ENCODE measurements at regions not wholly inside any gene's neighbourhood (a gene's known extent, or its start where the extent isn't known, plus 50 kb on each side); places are given as distances from the start of the nearest gene placed in this dataset.
A peak's percentile ranks its signal among the peaks of the same experiment; 100 is the strongest.

DNA sequence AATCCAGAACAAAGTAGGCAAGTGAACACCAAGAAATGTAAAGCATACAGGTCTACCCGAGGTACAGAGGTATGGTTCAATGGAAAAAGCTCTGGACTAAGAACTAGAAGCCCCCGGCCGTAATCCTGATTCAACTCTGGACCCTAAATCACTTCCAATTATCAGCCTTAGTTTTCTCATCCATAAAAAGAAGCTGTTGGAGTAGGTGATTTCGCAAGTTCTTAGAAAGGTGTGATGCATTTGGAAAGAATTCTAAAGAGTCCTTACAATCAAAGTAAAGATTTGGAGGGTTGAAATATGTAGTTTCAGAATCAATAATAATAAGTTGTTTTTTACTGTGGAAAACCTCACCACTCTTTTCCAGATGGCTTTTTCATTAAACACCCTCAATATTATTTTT lies 622.1 kb upstream of the ID2 start:
- no peak for DNase-seq

DNA sequence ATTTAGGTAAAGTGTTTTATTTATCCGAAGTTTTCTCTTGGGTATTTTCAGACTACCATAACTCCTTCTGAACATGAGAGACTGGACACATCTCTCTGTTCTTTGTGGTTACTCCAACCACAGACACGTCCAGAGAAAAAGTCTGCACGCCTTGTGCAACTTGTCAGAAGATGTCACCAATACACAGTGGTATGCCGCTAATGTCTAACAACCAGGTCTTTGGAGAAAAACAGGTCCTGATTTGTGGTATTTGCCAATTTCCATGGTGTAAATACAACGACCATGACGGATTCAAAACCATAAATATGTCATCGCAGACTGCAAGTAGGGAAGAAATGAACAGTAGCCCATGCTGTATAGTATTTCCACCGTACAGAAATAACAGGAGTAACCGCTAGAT lies 620.6 kb upstream of the ID2 start:
- DNase-seq = peak in 2 of 4 experiments; percentile 15 to 16

DNA sequence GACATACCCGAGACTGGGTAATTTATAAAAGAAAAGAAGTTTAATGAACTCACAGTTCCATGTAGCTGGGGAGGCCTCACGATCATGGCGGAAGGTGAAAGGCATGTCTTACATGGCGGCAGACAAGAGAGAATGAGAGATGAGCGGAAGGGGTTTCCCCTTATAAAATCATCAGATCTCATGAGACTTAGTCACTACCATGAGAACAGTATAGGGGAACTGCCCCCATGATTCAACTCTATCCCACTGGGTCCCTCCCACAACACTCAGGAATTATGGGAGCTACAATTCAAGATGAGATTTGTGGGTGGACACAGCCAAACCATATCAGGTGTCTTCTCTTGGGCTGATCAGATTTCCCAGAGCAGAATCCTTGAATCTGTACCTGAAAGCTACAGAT lies 617.3 kb upstream of the ID2 start:
- DNase-seq = no peak

DNA sequence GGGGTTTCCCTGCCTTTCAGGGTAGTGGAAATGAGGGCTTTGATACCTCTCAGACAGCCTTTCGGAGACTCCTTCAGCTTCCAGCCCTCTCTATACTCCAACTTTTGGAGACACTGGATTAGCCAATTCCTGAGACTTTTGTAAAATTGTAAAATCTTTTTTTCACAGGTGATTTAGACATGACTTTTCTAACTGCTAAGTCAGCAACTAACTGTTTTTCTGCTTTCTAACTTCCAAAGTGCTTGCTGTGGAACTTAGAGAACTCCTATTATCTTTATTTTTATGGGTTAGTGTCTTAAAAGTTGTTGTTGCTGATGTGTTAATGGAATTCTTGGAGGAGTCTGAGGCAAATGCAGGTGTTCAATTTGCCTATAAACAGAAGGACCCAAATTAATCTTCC lies 616.7 kb upstream of the ID2 start:
- no peak for DNase-seq

DNA sequence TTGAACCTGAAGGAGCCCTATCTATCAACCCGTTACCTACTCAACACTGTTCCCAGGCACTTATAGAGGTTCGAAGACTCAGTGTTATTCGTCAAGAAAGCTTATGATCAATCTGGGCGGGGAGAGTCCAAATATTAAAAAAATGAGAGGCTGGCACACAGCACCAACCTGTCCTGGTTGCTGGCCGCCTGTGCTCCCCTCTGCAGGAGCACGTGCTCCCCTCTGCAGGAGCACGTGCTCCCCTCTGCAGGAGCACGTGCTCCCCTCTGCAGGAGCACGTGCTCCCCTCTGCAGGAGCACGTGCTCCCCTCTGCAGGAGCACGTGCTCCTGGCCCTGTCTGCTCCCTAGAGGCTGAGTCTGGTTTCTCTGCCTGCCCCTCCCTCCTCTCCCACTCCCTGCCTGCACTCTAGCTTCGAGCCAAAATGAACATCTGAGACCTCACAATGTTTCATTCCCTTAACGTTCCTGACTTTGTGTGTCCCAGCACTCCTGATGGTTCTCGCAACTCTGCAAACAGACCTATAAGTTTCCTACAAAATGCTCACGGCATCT lies 614.0 kb upstream of the ID2 start:
- no peak for DNase-seq

DNA sequence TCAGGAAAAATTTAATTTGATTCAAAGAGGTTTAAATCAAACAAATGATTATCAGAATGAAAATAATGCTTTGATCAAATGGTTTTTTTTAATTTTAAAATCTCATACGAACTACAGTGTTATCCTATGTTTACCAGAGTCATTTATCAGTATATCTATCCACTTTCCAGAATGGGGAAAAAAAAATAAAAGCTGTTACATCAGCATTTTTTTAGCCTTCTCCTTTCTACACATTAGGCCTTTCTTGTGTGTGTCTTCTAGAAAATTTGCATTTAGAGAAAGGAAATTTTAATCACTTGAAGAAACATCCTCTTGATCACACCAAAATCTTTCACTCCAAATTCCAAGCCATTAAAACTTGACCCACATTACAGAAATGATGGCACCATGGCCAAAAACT lies 608.9 kb upstream of the ID2 start:
- DNase-seq = no peak

DNA sequence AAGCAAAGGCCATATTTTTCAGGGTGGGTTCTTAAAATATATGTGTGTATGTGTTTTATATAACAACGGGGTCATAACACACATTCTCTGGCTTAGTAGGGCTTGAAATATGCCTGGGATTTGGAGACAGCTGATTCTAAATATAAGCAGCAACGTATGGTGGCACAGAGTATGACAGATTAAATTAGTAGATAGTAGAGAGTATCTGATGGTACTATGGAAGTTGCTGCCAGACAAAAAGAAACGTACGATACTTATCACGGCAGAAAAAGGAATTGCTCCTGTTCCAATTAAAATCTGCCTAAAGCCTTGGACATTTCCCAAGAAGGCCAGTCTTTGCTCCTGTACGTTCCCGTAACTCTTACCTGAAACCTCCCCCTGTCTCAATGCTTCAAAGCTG lies 607.9 kb upstream of the ID2 start:
- DNase-seq = no peak

DNA sequence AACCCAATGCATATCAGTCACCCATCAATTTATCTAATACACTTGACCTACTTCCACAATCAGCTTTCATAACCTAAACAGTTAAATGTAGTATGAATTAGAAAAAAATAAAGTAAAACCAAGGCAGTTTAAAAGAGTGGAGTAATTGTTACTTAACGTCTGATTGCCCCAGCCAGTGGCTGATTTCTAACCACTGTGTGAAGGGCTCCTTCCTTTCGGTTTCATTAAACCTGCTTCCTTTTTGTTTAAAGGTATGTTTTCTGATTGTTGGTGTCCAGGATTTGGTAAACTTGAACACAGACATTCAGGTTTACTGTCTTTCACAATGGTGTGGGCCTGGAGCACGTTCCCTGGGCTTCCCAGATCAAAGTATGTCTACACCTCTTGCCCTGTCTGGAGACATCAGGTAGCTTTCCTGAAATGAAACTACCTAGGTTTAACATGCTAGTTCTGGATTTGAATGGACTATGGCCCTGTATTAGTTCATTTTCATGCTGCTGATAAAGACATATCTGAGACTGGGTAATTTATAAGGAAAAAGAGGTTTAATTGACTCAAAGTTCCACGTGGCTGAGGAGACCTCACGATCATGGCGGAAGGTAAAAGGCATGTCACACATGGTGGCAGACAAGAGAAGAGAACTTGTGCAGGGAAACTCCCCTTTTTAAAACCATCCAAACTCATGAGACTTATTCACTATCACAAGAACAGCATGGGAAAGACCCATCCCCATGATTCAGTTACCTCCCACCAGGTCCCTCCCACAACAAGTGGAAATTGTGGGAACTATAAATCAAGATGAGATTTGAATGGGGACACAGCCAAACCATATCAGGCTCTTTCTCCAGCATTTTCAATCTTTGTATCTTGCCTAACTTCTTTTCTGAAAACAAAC lies 605.2 kb upstream of the ID2 start:
- peak in 2 of 4 experiments; percentile 14 to 18 for DNase-seq

DNA sequence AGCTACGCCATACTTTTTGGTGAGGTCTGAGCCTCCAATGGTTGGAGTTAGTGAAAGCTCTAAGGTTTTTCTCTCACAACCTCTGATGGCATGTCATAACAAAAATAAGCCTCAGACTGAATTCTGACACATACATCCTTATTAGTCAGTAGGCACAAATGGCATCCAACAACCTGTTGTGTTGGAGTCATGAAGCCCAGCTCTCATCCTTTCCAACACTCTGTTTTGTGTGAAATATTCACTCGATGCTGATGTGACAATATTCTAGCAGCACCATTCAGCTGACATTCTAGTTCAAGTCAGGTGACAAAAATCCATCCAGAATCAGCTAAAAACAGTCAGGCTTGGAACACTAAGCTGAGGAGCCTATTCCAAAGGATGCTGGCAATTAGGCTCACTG lies 603.2 kb upstream of the ID2 start:
- DNase-seq = no peak

DNA sequence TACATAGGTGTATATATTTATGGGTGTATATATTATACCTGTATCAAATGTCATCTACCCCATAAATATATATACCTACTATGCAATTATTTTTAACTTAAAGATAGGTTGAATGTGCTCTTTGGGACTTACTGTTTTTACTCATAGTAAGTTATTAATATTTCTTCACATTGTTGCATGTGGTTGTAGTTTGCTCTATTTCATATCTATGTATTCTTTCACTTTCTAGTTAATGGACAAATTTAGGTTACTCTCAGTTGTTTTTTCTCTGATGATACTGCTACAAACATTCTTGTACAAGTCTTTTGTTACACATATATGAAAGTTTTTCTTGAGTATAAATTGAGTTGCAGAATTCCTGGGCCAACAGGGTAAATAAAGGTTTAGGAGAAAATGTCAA lies 601.8 kb upstream of the ID2 start:
- DNase-seq = no peak

DNA sequence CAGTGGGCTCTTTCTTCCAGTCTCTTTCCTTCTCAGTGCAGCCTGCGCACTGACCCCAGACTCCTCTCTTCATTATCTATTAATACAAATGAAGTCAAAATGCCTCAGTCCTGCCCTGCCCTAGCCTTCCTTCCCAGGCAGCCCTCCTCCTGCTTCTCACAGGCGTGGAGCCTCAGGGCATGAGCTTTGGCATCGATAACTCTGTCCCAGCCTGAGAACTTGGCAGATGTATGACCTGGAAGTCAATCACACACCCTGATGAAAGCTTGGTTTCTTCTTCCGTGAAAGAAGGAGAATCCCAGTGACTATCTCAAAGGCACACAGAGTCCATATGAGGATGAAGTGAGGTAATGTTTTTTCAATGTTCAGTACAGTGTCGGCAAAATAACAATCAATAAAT lies 600.7 kb upstream of the ID2 start:
- no peak for DNase-seq

DNA sequence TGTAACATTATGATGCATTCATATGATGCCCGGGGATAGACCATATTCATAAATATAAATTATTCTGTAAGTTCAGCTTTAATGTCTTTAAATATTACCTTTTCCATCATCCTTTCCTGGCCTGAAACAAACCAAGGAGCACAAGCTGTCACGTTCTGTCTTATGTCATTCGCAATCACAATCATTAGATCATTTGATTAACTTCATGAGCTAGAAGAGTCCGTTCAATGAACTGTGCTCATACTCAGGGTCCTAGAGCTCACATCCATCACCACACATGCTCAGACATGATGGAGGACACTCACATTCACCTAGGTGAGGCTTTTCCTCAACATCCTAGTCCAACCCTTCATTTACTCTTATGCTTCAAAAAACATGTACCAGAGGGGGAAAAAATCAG lies 599.0 kb upstream of the ID2 start:
- no peak for DNase-seq

DNA sequence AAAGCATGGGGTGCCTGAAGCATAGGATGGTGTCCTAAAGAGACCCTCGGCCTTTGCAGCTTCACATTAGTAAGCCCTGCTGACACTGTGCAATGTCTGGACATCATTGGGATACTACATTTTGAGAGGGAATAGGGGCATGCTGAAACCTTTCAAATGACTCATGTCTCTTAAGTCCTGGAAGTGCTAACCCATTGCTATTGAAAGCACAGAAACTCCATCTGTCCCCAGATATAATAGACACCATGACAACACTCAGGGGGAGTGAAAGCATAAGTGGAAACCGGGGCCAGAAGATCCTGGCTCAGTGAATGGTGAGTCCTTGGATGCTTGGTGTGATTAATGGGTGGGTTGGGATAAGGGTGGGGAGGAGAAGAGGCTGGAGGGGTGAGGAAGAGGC lies 595.5 kb upstream of the ID2 start:
- DNase-seq = no peak

DNA sequence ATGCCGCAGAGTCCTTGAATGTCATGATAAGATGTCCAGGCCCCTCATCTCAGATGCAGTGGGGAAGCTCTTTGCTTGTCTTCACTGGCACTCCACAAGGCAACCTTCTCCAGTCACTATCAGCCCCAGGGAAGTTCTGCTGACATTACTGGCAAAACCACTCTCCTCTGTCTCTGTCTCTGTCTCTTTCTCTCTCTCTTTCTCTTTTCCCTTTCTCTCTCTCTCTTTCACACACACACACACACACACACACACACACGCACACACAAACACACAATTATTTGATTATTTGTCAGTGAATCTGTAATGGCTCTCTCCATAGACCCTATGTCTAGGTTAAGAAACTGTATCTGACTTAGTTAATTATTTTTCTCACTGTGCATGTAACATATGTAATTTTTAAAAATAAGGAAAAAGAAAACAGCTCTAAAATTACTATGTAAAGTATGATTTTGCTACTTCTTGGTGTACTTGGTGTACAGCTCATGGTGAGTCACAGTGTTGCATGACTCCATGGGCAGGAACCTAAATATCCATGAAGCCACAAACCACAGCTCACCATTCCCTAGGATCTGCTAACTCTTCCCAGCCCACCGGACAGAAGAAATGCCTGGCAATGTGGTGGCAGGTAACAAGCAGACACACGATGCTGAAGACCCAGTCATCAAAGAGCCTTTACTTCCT lies 594.9 kb upstream of the ID2 start:
- DNase-seq = peak; percentile 6 to 50 (median 38)

DNA sequence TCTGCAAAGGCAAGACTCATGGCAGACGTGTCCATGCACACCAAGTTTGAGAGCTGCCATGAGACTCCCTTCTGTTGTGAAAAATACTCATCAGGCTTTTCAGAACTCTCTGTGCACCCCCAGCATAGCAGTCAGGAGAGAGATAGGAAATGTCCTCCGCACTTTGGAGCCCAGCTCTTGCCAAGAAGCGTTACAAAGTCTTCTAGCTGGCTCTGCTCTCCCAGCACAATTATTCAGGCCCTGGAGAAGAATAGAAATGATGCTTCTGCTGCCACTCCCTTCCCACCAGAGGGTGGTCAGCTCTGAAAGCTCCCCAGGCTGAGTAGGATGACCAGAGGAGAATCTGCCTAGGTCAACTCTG lies 594.4 kb upstream of the ID2 start:
- no peak for DNase-seq

DNA sequence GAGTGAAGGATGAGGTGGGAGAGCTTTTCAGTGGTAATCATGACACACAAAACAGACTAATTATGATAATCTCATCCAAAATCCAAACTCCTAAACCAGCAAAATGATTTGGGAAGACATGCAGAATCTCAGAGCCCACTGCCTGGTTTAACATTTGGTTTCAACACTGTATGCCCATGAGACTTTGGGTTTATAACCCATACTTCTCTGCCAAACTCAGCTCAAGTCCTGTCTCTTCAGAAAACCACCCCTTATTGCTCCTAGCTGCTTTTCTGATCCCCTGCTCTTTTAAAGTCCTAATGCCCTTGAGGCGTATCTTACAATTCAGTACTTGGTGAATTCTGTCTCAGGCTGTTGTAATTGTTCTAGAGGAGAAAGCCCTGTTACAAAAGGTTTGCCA lies 593.0 kb upstream of the ID2 start:
- no peak for DNase-seq

DNA sequence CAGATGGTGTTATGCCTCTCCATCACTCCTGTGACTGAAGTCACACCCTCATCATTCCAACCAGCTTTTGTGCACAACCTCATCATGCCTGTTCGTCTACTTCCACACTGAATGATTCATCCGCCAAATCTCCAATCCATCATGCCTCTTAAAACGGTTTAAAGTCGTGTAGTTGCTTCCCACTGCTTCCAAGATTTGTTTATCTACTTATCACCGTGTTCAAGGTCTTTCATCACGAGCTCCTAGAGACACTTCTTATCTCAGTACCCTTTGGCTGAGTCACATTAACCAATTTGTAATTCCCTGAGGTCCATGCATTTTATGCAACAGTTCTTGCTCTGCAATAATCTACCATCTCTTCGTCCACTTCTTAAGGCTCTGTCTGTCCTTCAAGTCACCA lies 592.3 kb upstream of the ID2 start:
- no peak for DNase-seq

DNA sequence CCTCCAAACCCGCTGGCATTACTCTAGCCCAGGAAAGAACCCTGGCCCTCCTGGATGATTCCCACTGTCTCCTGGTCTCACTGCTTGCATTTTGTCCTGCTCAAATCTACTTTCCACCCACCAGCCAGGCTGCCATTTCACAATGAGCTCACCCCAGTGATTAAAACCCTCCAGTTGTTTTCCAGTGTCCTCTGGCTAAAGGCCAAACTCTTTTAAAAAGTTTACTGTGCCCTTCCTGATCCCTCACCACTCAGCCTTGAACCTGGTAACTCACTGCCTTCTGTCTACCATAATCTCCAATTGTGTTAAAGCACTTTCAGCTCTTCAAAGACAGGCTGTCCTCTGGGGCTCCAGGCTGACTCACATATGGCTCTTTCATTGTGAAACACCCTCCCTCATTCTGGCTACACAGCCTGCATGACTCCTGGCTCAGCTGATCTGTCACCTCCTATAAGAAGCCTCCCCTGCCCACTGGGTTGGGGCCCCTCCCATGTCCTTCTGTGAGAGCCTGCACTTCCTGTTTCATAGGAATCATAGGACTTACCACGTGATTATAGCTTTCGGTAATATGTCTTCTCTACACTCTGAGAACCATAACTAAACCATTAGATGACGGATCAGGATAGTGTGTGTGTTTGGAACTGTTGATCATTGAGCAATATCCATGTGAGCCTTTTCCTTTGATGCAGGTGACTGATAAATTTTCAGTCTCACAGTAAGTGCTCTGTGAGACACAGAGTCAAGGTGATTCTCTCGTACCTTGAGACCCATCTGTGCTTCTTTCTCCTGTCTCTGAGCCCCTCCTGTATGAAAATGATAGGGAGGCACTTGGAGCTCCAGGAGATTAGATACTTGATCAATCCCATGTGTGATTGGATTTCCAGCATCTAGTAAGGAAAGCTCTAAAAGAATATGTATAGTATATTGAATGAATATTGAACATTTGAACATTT lies 590.8 kb upstream of the ID2 start:
- peak; percentile 92 to 98 (median 94) for DNase-seq

DNA sequence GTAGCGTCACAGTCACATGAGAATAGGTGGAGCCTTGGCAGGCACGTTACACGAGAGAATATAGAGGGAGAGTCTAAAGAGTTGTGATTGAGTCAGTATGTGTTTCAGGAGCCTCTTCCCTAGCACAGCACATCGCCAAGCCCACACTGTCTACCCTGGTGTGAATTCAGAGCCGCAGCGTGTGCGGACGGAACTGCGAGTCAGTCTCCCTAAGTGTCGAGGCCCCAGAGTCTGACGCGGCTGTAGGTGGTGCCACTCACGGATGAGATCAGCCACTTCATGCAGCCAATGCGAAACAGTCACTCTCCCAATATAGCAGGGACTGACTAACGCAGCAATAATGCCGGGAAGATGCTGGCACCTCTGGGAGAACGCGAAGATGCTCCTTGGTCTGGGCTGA lies 587.3 kb upstream of the ID2 start:
- no peak for DNase-seq

DNA sequence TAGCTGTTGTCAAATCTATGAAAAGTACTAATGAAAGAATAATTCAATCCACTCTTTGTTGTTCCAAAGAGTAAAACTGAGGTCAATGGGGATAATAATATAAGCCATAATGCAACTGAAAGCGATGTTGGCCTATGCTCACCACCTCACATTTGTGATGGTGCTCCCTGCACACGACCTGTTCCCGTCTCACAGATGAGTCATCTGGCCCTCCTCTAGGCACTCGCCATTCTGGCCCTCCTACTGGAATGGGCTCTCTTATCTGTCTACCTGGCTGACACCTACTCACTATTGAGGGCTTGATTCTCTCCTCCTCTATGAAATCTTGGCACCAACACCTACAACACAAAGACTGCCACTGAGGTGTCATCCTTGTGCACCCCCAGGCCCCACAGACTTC lies 585.9 kb upstream of the ID2 start:
- DNase-seq = no peak

DNA sequence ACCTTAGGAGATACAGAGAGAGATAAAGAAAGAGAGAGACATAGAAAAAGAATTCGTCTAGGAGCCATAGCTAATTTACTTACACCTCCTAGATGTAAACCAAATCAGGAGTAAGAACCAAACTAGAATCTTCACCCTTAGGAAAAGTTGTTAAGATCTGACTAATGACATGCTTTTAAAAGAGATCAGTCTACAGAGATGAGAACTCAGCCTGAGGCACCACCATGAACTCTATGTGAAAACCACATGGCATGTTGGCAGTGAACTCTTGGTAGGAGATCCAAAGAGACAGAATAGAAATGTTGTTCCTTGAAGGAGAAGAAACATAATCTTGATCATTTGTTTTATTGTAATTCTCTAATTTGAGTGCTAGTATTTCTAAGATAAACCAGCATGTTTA lies 585.4 kb upstream of the ID2 start:
- DNase-seq = no peak

DNA sequence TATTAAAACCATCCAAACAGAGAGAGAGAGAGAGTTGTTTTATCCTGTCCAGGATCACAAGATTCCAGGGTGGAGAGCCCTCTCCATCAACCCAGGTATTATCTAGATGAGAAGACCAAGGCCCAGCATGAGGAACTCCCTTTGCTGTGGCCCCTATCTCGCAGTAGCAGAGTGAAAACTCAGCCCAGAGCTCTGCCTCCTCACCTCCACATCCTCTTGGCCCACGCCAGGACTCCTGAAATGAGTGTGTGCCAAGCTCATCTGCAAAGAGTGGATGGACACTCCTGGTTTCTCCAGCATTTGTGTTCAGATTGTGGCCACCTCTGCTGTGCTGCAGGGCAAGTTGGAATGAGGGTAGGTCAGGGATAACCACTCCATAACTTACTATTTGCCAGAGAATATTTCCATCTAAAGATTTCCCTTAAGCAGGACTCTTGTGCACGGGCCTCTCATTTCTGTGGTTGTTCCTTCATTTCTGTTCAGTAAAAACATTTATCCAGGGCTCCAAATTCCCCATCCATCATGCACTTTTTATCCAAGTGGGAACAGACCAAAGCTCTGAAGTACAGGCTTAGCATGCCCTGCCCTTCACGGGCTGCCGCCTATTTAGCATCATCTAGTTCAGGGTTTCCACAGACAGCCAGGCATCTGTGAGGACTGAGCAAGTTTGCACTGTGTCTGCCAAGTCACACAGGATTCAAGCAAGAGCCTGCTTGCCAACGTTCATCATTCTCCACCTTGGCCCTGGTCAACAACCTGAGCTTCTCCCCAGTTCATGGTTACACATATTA lies 583.2 kb upstream of the ID2 start:
- DNase-seq = no peak

All from suppressor macrophage (primary cell).